ENCODE measurements at regions not wholly inside any gene's neighbourhood (a gene's known extent, or its start where the extent isn't known, plus 50 kb on each side); places are given as distances from the start of the nearest gene placed in this dataset.

DNA sequence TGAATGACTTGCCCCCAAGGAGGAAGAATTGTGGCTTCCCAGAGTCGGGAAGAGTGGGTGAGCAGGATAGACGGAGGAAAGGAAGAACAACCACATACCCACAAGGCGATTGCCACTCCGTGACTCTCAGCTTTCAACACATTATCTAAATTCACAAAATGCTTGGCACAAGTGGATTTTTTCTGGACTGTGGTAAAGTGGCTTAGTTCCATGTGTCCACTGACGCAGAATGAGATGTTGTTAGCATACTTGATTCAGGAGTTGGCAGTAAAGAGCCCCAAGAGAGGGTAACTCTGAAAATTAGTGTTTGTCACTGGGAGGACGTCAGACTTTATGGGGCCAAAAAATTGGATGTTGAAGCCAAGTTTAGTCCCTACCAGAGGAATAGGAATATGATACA is 198.8 kb upstream of the CTNNB1 start:
- TF ChIP-seq CTCF (IDR thresholded peaks at IDR 0.05) (no peak), POLR2A (IDR thresholded peaks at IDR 0.05) (no peak)

All from thyroid gland (tissue), 4 donors.